ENCODE measurements at regions not wholly inside any gene's neighbourhood (a gene's known extent, or its start where the extent isn't known, plus 50 kb on each side); places are given as distances from the start of the nearest gene placed in this dataset.
"Not testable (repeated sequence)": the region's sequence is repeated elsewhere in the genome, so short reads cannot be mapped to it uniquely, and the experiment has no call there.

DNA sequence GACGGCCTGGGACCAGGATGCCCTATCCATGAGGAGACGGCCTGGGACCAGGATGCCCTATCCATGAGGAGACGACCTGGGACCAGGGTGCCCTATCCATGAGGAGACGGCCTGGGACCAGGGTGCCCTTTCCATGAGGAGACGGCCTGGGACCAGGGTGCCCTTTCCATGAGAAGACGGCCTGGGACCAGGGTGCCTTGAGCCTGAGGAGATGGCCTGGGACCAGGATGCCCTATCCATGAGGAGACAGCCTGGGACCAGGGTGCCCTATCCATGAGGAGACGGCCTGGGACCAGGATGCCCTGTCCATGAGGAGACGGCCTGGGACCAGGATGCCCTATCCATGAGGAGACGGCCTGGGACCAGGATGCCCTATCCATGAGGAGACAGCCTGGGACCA is 58.6 kb upstream of the VIPR2 start:
- H3K36me3 Mint-ChIP-seq; H3K27ac Mint-ChIP-seq; H3K4me3 Mint-ChIP-seq; CTCF ChIA-PET; H3K4me3 ChIP-seq (ENCODE audit: low read length); H3K27ac ChIP-seq (ENCODE audit: low read depth, low read length); H3K9me3 ChIP-seq (ENCODE audit: low read length); POLR2A ChIA-PET; H3K27me3 Mint-ChIP-seq; H3K36me3 ChIP-seq (ENCODE audit: insufficient read depth, low read length); H3K27me3 ChIP-seq (ENCODE audit: insufficient read depth, low read length, poor library complexity, severe bottlenecking); DNase-seq; H3K9me3 Mint-ChIP-seq: not testable (repeated sequence)
- peaks cover 35% of the 10 kb centered on the region for H3K4me1 ChIP-seq (ENCODE audit: insufficient read depth, low read length)
- H3K4me1 Mint-ChIP-seq, result peaks cover 17 to 33% (median 22%) of the 10 kb centered on the region in 3 donors

DNA sequence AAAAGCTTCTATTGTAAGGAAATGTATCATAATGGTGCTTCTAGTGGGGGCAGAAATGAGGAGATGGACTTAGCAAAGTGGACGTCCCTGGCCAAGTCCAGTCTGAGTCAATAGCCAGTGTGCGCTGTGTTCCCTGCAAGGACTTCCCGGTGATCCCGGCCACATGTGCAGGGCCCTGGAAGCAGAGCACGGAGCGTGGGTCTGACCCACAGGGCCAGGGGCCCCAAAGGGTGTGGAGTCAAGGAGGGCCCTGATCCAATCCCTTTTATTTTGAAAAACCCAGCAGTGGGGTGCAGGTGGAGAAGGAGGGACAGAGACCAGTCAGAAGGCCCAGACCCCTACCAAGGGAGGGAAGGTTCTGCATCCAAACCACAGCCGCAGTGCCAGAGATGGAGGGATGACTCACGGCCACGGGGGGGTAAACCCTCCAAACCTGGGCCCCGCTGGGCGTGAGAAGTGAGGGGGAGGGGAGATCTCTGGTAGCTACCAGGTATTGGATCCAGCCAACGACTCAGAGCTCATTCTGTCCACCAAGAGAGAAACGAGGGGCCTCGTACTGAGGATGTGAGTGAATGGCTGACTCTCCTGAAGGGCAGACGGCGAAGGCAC is 57.2 kb upstream of the VIPR2 start:
- H3K36me3 Mint-ChIP-seq, result no peaks in the 10 kb centered on the region
- Histone ChIP-seq H3K4me1 (ENCODE audit: insufficient read depth, low read length) (peaks cover 36% of the 10 kb centered on the region), H3K36me3 (ENCODE audit: insufficient read depth, low read length) (no peaks in the 10 kb centered on the region), H3K4me3 (ENCODE audit: low read length) (no peak overlapping the region), H3K9me3 (ENCODE audit: low read length) (no peaks in the 10 kb centered on the region), H3K27ac (ENCODE audit: low read depth, low read length) (no peak overlapping the region), H3K27me3 (ENCODE audit: insufficient read depth, low read length, poor library complexity, severe bottlenecking) (no peaks in the 10 kb centered on the region)
- H3K4me1 Mint-ChIP-seq, result peaks cover 31 to 47% (median 36%) of the 10 kb centered on the region in 3 donors
- CTCF ChIA-PET, result no interaction called here
- H3K27ac Mint-ChIP-seq, result peak overlapping the region in 2 of 8 donors; percentile 22 to 96
- no peaks in the 10 kb centered on the region for H3K27me3 Mint-ChIP-seq
- H3K9me3 Mint-ChIP-seq, result no peaks in the 10 kb centered on the region
- H3K4me3 Mint-ChIP-seq, result no peak overlapping the region
- POLR2A ChIA-PET, result no interaction called here
- DNase-seq, result no peak

DNA sequence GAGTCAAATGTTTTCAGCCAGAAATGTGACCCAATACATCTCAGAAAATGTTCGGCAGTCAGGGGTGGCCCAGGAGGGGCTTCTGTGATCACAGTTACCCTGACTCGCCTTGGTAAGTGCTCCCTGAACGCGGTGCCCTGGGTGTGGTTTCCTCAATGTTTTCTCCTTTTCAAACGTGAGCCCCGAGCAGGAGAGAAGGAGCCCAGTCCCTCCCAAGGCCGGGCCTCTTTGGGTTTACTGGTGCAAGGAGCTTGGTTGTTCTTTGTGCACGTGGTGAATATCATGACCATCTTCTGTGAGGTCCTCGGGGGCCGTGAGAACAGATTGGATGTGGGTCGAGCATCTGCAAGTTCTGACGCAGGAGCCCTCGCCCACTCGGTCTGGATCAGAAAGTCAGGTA is 55.8 kb upstream of the VIPR2 start:
- POLR2A ChIA-PET, result interaction anchor here (1.0 kb wide), 1 partner anchor 9 kb away, joined by 3 read pairs; no protein-coding TSS in a partner anchor
- H3K27me3 ChIP-seq (ENCODE audit: insufficient read depth, low read length, poor library complexity, severe bottlenecking), result no peaks in the 10 kb centered on the region
- CTCF ChIA-PET, result no interaction called here
- no peaks in the 10 kb centered on the region for H3K36me3 Mint-ChIP-seq
- peaks cover 50% of the 10 kb centered on the region for H3K4me1 ChIP-seq (ENCODE audit: insufficient read depth, low read length)
- H3K4me1 Mint-ChIP-seq, result peaks cover 42 to 55% (median 48%) of the 10 kb centered on the region in 3 donors
- H3K9me3 ChIP-seq (ENCODE audit: low read length), result no peaks in the 10 kb centered on the region
- H3K27ac Mint-ChIP-seq, result peak overlapping the region in 4 of 8 donors; percentile 50 to 80 (median 58)
- H3K9me3 Mint-ChIP-seq, result no peaks in the 10 kb centered on the region
- no peak for DNase-seq
- H3K36me3 ChIP-seq (ENCODE audit: insufficient read depth, low read length), result no peaks in the 10 kb centered on the region
- no peak overlapping the region for H3K27ac ChIP-seq (ENCODE audit: low read depth, low read length)
- H3K4me3 Mint-ChIP-seq, result no peak overlapping the region
- H3K27me3 Mint-ChIP-seq, result no peaks in the 10 kb centered on the region
- H3K4me3 ChIP-seq (ENCODE audit: low read length), result no peak overlapping the region

DNA sequence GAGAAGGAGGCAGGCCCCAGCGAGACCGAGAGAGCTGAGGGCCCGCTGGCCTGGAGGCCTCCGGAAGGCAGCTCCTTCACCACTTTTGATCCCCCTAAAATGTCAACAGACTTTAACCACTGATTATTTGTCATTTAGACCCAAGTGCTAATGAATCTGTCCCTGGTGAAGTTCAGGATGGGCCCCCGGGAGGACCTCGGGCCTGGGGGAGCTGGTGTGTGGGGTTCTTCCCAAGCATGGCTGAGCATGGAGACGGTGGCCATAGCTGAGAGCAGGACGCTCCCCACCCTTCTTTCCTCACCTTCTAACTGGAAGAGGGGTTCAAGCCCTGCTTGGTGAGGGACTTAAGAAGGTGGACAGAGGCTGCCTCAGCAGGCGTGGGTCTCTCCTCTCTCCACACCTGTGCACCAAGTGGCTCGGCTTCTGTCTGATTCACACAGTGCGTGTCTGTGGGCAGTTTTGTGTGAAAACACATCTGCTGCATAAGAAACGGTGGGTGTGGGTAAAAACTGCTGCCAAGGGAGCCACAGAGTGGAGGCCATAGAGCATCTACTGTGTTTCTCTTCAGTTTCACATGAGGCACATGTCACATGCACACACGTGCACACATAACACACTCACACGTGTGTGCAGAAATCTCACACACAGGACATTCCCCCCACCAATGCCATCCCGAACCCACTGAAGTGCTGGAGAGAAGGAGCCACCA is 53.5 kb upstream of the VIPR2 start:
- Mint-ChIP-seq H3K27ac (peak overlapping the region; percentile 89 to 98 (median 96)), H3K9me3 (peaks cover 0 to 2% (median 0%) of the 10 kb centered on the region in 5 donors), H3K27me3 (no peaks in the 10 kb centered on the region), H3K4me3 (peak overlapping the region; percentile 75 to 91 (median 86)), H3K36me3 (peaks cover 0 to 4% (median 0%) of the 10 kb centered on the region in 3 donors), H3K4me1 (peaks cover 63 to 74% (median 68%) of the 10 kb centered on the region in 3 donors)
- no peaks in the 10 kb centered on the region for H3K9me3 ChIP-seq (ENCODE audit: low read length)
- POLR2A ChIA-PET, result interaction anchor here (0.7 to 0.9 kb wide), 2 partner anchors 63 to 68 kb away, joined by 3 to 6 read pairs; no protein-coding TSS in a partner anchor
- H3K36me3 ChIP-seq (ENCODE audit: insufficient read depth, low read length), result no peaks in the 10 kb centered on the region
- peak overlapping the region; percentile 62 for H3K4me3 ChIP-seq (ENCODE audit: low read length)
- CTCF ChIA-PET, result interaction anchor here (1.1 kb wide), 1 partner anchor 43 kb away, joined by 3 read pairs; no protein-coding TSS in a partner anchor
- H3K4me1 ChIP-seq (ENCODE audit: insufficient read depth, low read length), result peaks cover 69% of the 10 kb centered on the region
- no peaks in the 10 kb centered on the region for H3K27me3 ChIP-seq (ENCODE audit: insufficient read depth, low read length, poor library complexity, severe bottlenecking)
- H3K27ac ChIP-seq (ENCODE audit: low read depth, low read length), result peak overlapping the region; percentile 49
- peak in 2 of 5 donors; percentile 23 to 60 for DNase-seq

DNA sequence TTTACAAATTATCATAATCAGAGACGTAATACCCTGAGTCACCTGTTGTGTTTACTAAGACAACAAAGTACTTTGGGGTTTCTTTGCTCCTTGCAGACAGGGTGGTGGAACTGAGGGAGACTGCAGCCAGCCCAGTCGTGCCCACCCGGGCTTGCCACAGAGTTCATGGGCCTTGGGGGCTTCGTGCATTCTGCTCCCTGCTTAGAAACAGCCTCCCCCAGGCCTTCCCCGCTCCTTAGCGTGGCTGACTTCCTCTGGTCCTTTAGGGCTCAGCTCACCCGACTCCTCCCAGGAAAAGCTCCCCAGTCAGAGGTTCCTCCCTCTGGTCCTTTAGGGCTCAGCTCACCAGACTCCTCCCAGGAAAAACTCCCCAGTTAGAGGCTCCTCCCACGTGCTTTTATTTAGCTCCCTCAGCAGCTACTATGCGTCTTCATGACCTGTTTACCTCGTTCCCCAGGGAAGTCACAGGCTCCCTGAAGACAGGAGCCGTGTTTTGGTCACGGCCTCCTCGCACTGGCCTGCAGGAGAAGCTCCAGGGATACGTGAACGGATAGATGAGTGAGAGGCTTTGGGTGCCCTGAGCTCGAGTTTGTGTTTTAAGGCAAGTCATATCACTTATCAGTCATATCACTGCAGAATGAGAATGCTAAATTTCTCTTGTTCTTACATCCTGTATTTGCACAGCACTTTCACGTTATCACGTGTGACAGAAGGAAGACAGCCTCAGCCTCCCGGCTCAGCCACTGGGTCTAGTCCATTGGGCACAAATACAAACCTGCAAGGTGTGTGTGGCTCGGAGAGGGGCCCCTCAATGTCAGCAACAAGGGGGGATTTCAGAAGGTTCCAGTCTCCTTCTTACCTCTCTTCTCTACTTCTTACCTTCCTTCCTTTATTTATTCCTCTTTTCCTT is 52.7 kb upstream of the VIPR2 start:
- ChIA-PET CTCF (interaction anchor here (1.1 kb wide), 1 partner anchor 44 kb away, joined by 3 read pairs; no protein-coding TSS in a partner anchor), POLR2A (interaction anchor here (0.9 kb wide), 1 partner anchor 63 kb away, joined by 6 read pairs; no protein-coding TSS in a partner anchor)
- Histone ChIP-seq H3K27me3 (ENCODE audit: insufficient read depth, low read length, poor library complexity, severe bottlenecking) (no peaks in the 10 kb centered on the region), H3K4me3 (ENCODE audit: low read length) (peak overlapping the region; percentile 62), H3K36me3 (ENCODE audit: insufficient read depth, low read length) (no peaks in the 10 kb centered on the region), H3K4me1 (ENCODE audit: insufficient read depth, low read length) (peaks cover 69% of the 10 kb centered on the region), H3K9me3 (ENCODE audit: low read length) (no peaks in the 10 kb centered on the region), H3K27ac (ENCODE audit: low read depth, low read length) (peak overlapping the region; percentile 49)
- Mint-ChIP-seq H3K36me3 (peaks cover 0 to 4% (median 0%) of the 10 kb centered on the region in 3 donors), H3K27ac (peak overlapping the region; percentile 89 to 98 (median 96)), H3K9me3 (peaks cover 0 to 2% (median 0%) of the 10 kb centered on the region in 5 donors), H3K4me3 (peak overlapping the region; percentile 75 to 91 (median 86)), H3K27me3 (no peaks in the 10 kb centered on the region), H3K4me1 (peaks cover 65 to 78% (median 71%) of the 10 kb centered on the region in 3 donors)
- DNase-seq, result peak in 3 of 5 donors; percentile 23 to 59 (median 34)

GRCh38 chr7:159196584-159196983 is 51.9 kb upstream of the VIPR2 start:
- peaks cover 0 to 4% (median 0%) of the 10 kb centered on the region in 3 donors for H3K36me3 Mint-ChIP-seq
- peak overlapping the region; percentile 89 to 98 (median 96) for H3K27ac Mint-ChIP-seq
- Histone ChIP-seq H3K36me3 (ENCODE audit: insufficient read depth, low read length) (no peaks in the 10 kb centered on the region), H3K27me3 (ENCODE audit: insufficient read depth, low read length, poor library complexity, severe bottlenecking) (no peaks in the 10 kb centered on the region), H3K27ac (ENCODE audit: low read depth, low read length) (peak overlapping the region; percentile 49), H3K4me1 (ENCODE audit: insufficient read depth, low read length) (peaks cover 69% of the 10 kb centered on the region), H3K9me3 (ENCODE audit: low read length) (no peaks in the 10 kb centered on the region), H3K4me3 (ENCODE audit: low read length) (no peak overlapping the region)
- H3K9me3 Mint-ChIP-seq, result peaks cover 0 to 2% (median 0%) of the 10 kb centered on the region in 5 donors
- H3K4me1 Mint-ChIP-seq, result peaks cover 72 to 85% (median 78%) of the 10 kb centered on the region in 3 donors
- ChIA-PET CTCF (no interaction called here), POLR2A (no interaction called here)
- DNase-seq, result no peak
- H3K27me3 Mint-ChIP-seq, result no peaks in the 10 kb centered on the region
- H3K4me3 Mint-ChIP-seq, result peak overlapping the region; percentile 23 to 91 (median 86)

GRCh38 chr7:159195946-159196345 is 51.3 kb upstream of the VIPR2 start:
- no peaks in the 10 kb centered on the region for H3K36me3 ChIP-seq (ENCODE audit: insufficient read depth, low read length)
- peak in 3 of 5 donors; percentile 28 to 65 (median 61) for DNase-seq
- Mint-ChIP-seq H3K27ac (peak overlapping the region; percentile 48 to 91 (median 77)), H3K9me3 (peaks cover 0 to 2% (median 0%) of the 10 kb centered on the region in 5 donors), H3K4me3 (peak overlapping the region; percentile 45 to 66 (median 51)), H3K27me3 (no peaks in the 10 kb centered on the region), H3K36me3 (peaks cover 0 to 4% (median 0%) of the 10 kb centered on the region in 3 donors), H3K4me1 (peaks cover 72 to 90% (median 78%) of the 10 kb centered on the region in 3 donors)
- POLR2A ChIA-PET, result interaction anchor here (0.5 kb wide), 1 partner anchor 1850 kb away, joined by 3 read pairs; no protein-coding TSS in a partner anchor
- no peaks in the 10 kb centered on the region for H3K9me3 ChIP-seq (ENCODE audit: low read length)
- CTCF ChIA-PET, result no interaction called here
- H3K27me3 ChIP-seq (ENCODE audit: insufficient read depth, low read length, poor library complexity, severe bottlenecking), result no peaks in the 10 kb centered on the region
- H3K27ac ChIP-seq (ENCODE audit: low read depth, low read length), result no peak overlapping the region
- peaks cover 69% of the 10 kb centered on the region for H3K4me1 ChIP-seq (ENCODE audit: insufficient read depth, low read length)
- no peak overlapping the region for H3K4me3 ChIP-seq (ENCODE audit: low read length)

Measured in CD8-positive, alpha-beta memory T cell (primary cell).